Osteocyte (in vitro differentiated cells): ENCODE measurements at regions not wholly inside any gene's neighbourhood (a gene's known extent, or its start where the extent isn't known, plus 50 kb on each side); places are given as distances from the start of the nearest gene placed in this dataset.

Experiments
- DNase-seq: peaks from one replicate; pipeline ENCODE4 v3.0.0; 2021; ENCODE audit warnings: mixed read lengths; ENCODE audit not compliant: unreplicated experiment; ENCODE audit errors: extremely low spot score
- H3K27ac Mint-ChIP-seq: one replicate; pipeline ENCODE4 v1.8.0; 2021; ENCODE audit warnings: mild to moderate bottlenecking, mixed read lengths; ENCODE audit not compliant: unreplicated experiment
- H3K27me3 Mint-ChIP-seq: one replicate; pipeline ENCODE4 v1.8.0; 2021; ENCODE audit warnings: mixed read lengths; ENCODE audit not compliant: unreplicated experiment
- H3K36me3 Mint-ChIP-seq: one replicate; pipeline ENCODE4 v1.8.0; 2021; ENCODE audit warnings: mixed read lengths; ENCODE audit not compliant: unreplicated experiment
- H3K4me1 Mint-ChIP-seq: one replicate; pipeline ENCODE4 v1.8.0; 2021; ENCODE audit warnings: mixed read lengths; ENCODE audit not compliant: unreplicated experiment
- H3K4me3 Mint-ChIP-seq: one replicate; pipeline ENCODE4 v1.8.0; 2021; ENCODE audit warnings: mild to moderate bottlenecking, moderate library complexity, mixed read lengths; ENCODE audit not compliant: unreplicated experiment
- H3K9me3 Mint-ChIP-seq: one replicate; pipeline ENCODE4 v1.8.0; 2021; ENCODE audit warnings: mixed read lengths; ENCODE audit not compliant: unreplicated experiment
- CTCF ChIP-seq: fragments of 200-600 bp; sonication (generic); IDR thresholded peaks from 2 replicates; pipeline ENCODE4 v1.5.0; 2021; ENCODE audit warnings: antibody characterized with exemption, mild to moderate bottlenecking, moderate library complexity

DNA sequence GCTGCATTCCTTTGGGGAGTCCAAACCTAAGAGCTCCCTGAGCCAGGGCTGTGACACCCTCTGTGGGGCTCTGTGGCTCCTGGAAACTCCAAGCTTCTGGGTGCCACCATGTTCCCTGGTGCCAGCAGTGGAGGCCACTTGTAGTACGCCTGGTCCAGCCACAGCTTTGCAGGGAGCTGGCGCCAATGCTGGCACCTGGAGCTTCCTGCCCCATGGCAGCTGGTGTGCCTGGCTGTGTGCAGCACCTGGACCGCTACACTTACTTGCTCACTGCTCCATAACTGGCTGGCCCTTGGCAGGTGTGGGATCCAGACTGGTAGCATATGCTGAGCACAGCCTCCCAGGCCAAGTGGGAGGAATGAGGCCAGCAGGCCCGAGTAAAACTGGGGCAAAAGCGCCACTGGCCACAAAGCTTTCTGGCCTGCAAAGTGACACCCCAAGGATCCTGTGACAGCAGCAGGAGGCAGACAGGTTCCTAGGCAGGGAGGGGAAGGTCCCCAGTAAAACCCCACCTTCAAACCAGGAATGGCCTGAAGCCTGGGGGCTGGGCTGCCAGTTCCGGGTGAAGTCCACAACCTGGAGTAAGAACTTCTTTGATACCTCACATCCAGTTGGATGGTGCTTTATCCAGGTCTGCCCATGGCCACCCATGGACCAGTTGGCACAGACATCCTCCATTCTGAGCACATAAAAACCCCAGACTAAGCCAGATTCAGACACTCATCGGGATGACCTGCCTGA is 461.0 kb downstream of the TBC1D32 start:
- Mint-ChIP-seq H3K4me3 (no peak overlapping the region), H3K9me3 (no peaks in the 10 kb centered on the region), H3K36me3 (no peaks in the 10 kb centered on the region), H3K27ac (no peak overlapping the region), H3K27me3 (no peaks in the 10 kb centered on the region), H3K4me1 (no peaks in the 10 kb centered on the region)
- DNase-seq, result no peak
- no peak for TF ChIP-seq CTCF

DNA sequence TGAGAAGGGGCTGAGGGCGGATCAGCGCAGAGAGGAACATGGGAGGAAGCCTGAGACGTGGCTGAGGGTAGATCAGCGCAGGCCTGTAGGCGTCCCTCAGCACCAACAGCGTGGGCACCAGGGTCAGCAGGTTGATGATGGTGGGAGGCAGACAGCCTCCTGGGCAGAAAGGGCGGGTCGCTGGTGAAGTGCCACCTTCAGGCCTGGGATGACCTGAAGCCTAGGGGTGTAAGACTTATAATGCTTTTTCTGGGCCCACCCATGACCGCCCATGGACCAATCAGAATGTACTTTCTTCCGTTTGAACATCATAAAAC is 462.1 kb downstream of the TBC1D32 start:
- DNase-seq, result no peak

GRCh38 chr6:120871416-120872261 is 462.6 kb downstream of the TBC1D32 start:
- Mint-ChIP-seq H3K27ac (no peak overlapping the region), H3K4me1 (no peaks in the 10 kb centered on the region), H3K9me3 (no peaks in the 10 kb centered on the region), H3K27me3 (no peaks in the 10 kb centered on the region), H3K4me3 (no peak overlapping the region), H3K36me3 (no peaks in the 10 kb centered on the region)
- TF ChIP-seq CTCF, result no peak
- peak; percentile 77 for DNase-seq

More for the DNA sequence above, 462.1 kb downstream of the TBC1D32 start:
- Mint-ChIP-seq H3K4me3 (no peak overlapping the region), H3K27me3 (no peaks in the 10 kb centered on the region), H3K27ac (no peak overlapping the region), H3K4me1 (no peaks in the 10 kb centered on the region), H3K9me3 (no peaks in the 10 kb centered on the region), H3K36me3 (no peaks in the 10 kb centered on the region)
- no peak for TF ChIP-seq CTCF

GRCh38 chr6:120869397-120869796 is 464.9 kb downstream of the TBC1D32 start:
- no peak for DNase-seq
- Mint-ChIP-seq H3K36me3 (no peaks in the 10 kb centered on the region), H3K9me3 (no peaks in the 10 kb centered on the region), H3K27ac (no peak overlapping the region), H3K4me3 (no peak overlapping the region), H3K4me1 (no peaks in the 10 kb centered on the region), H3K27me3 (no peaks in the 10 kb centered on the region)
- TF ChIP-seq CTCF, result no peak

DNA sequence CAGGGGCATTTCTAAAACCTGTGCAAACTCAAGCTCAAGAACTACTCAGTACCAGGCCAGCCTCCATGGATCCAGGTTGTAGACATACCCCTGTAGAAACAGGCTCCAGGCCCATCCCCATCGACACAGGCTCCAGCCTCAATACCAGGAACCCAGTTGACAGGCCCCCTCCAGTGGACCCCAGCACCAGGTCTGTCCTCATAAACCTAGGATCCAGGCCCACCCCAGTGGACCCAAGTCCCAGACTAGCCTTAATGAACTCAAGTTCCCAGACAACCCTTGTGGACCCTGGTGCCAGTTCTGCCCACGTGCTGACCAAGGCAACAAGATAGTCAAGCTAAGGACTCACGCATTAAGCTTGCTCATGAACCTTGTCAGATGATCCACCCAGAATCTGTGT is 476.9 kb downstream of the TBC1D32 start:
- DNase-seq, result no peak
- no peak overlapping the region for H3K4me3 Mint-ChIP-seq
- TF ChIP-seq CTCF, result no peak
- no peak overlapping the region for H3K27ac Mint-ChIP-seq
- H3K27me3 Mint-ChIP-seq, result no peaks in the 10 kb centered on the region
- no peaks in the 10 kb centered on the region for H3K9me3 Mint-ChIP-seq
- H3K4me1 Mint-ChIP-seq, result no peaks in the 10 kb centered on the region
- H3K36me3 Mint-ChIP-seq, result no peaks in the 10 kb centered on the region
